ENCODE measurements at regions not wholly inside any gene's neighbourhood (a gene's known extent, or its start where the extent isn't known, plus 50 kb on each side); places are given as distances from the start of the nearest gene placed in this dataset.
A peak's percentile ranks its signal among the peaks of the same experiment; 100 is the strongest.

DNA sequence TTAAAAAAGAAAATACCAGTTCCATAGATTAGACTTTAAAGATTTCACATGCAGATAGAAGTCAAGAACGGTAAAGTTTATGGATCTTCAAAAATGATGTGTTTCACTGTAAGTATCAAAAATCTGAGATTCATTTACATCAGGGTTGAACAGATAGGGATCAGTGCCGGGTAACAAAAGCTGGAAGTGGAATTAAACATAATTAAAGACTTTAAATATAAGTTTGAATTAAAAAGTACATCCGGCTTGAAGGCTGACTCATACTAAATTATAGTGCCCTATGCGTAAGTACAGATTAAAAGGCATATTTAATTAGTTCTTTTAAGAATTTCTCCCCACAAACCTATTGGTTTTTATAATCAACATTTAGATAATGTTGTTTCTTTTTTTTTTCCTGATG, 312.7 kb downstream of the PRL start:
- Histone ChIP-seq H3K36me3 (replicated peaks in 1 of 2; ENCODE audit: control insufficient read depth in 1 of 2, insufficient read depth in 2 of 2, low read length in 1 of 2) (no peaks in the 10 kb centered on the region), H4K20me1 (ENCODE audit: insufficient read depth) (no peaks in the 10 kb centered on the region), H3K79me2 (ENCODE audit: insufficient read depth) (peaks cover 4% of the 10 kb centered on the region), H3K27ac (ENCODE audit: low read depth in 2 of 2, low read length in 1 of 2) (peak overlapping the region; percentile 65 to 74; a peak in 2 of 4 replicates), H3K9ac (no peak overlapping the region), H3F3A (replicated peaks; ENCODE audit: insufficient read depth) (peaks cover 13% of the 10 kb centered on the region), H3K4me1 (ENCODE audit: control insufficient read depth in 1 of 2, insufficient read depth in 2 of 2, low read depth in 1 of 2, low read length in 1 of 2) (peaks cover 15 to 24% of the 10 kb centered on the region in 2 experiments), H3K4me3 (ENCODE audit: low read depth in 2 of 2, low read length in 1 of 2) (no peak overlapping the region), H3K27me3 (ENCODE audit: insufficient read depth) (no peaks in the 10 kb centered on the region), H3K4me2 (peak overlapping the region; percentile 30; the same call in 1 of the 2 replicates), H3K9me3 (no peaks in the 10 kb centered on the region), H3K9me2 (no peaks in the 10 kb centered on the region), H2AFZ (ENCODE audit: low read depth) (no peak overlapping the region)
- ChIA-PET POLR2A (no interaction called here), CTCF (interaction anchor here (1.3 kb wide), 1 partner anchor 10 kb away, joined by 3 read pairs; no protein-coding TSS in a partner anchor)
- DNase-seq, result no peak
- TF ChIP-seq, protein P1, sequence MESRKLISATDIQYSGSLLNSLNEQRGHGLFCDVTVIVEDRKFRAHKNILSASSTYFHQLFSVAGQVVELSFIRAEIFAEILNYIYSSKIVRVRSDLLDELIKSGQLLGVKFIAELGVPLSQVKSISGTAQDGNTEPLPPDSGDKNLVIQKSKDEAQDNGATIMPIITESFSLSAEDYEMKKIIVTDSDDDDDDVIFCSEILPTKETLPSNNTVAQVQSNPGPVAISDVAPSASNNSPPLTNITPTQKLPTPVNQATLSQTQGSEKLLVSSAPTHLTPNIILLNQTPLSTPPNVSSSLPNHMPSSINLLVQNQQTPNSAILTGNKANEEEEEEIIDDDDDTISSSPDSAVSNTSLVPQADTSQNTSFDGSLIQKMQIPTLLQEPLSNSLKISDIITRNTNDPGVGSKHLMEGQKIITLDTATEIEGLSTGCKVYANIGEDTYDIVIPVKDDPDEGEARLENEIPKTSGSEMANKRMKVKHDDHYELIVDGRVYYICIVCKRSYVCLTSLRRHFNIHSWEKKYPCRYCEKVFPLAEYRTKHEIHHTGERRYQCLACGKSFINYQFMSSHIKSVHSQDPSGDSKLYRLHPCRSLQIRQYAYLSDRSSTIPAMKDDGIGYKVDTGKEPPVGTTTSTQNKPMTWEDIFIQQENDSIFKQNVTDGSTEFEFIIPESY (IDR thresholded peaks at IDR 0.05; ENCODE audit: borderline replicate concordance, low read depth), result no peak
- 19% methylated on average over 4 of the region's 4 CpGs for WGBS (ENCODE audit: low lambda C conversion rate)

DNA sequence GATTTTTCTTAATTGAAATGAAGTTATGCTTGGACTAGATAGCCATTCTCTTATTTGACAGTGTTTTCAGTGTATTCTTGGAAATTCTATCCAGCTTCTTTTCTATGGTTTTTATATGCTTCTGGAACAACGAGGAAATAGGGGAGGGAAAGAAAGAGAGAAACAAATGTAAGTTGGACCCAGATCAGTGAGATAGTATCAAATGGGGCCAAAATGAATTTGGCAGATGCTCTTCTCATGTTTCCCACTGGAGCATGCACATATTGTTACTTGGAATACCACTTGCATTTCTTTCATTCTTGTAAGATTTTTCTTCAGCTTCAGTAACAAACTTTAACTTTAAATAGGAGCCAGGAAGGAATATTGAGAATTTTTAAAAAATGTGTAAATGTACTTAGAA, 312.3 kb downstream of the PRL start:
- Histone ChIP-seq H3K27me3 (ENCODE audit: insufficient read depth) (no peaks in the 10 kb centered on the region), H2AFZ (ENCODE audit: low read depth) (no peak overlapping the region), H3K4me3 (ENCODE audit: low read depth in 2 of 2, low read length in 1 of 2) (no peak overlapping the region), H3K4me2 (peak overlapping the region; percentile 30; the same call in 1 of the 2 replicates), H3K36me3 (replicated peaks in 1 of 2; ENCODE audit: control insufficient read depth in 1 of 2, insufficient read depth in 2 of 2, low read length in 1 of 2) (no peaks in the 10 kb centered on the region), H3K4me1 (ENCODE audit: control insufficient read depth in 1 of 2, insufficient read depth in 2 of 2, low read depth in 1 of 2, low read length in 1 of 2) (peaks cover 15 to 24% of the 10 kb centered on the region in 2 experiments), H3K9me3 (no peaks in the 10 kb centered on the region), H4K20me1 (ENCODE audit: insufficient read depth) (no peaks in the 10 kb centered on the region), H3K9me2 (no peaks in the 10 kb centered on the region), H3K27ac (ENCODE audit: low read depth in 2 of 2, low read length in 1 of 2) (peak overlapping the region; percentile 65 to 74; a peak in 2 of 4 replicates), H3F3A (replicated peaks; ENCODE audit: insufficient read depth) (peaks cover 13% of the 10 kb centered on the region), H3K9ac (no peak overlapping the region), H3K79me2 (ENCODE audit: insufficient read depth) (peaks cover 4% of the 10 kb centered on the region)
- CTCF ChIA-PET, result interaction anchor here (1.3 kb wide), 1 partner anchor 9 kb away, joined by 3 read pairs; no protein-coding TSS in a partner anchor
- WGBS (ENCODE audit: low lambda C conversion rate), result 3% methylated on average over 1 of the region's 1 CpG
- TF ChIP-seq GATA2 (CRISPR knock-in tag; IDR thresholded peaks at IDR 0.05) (0 out of 2 replicates have a peak, but pooled peaks have one; percentile 7), RAD21 (IDR thresholded peaks at IDR 0.05; ENCODE audit: low read length) (0 out of 2 replicates have a peak, but pooled peaks have one; percentile 5), MEF2A (IDR thresholded peaks at IDR 0.05; ENCODE audit: borderline replicate concordance, low read depth) (no peak), RCOR1 (IDR thresholded peaks at IDR 0.05; ENCODE audit: low read length) (0 out of 2 replicates have a peak, but pooled peaks have one; percentile 20), ELF1 (IDR thresholded peaks at IDR 0.05) (no peak), EZH2phosphoT487 (IDR thresholded peaks at IDR 0.05; ENCODE audit: borderline replicate concordance, low read depth) (no peak), FOXJ3 (CRISPR knock-in tag; IDR thresholded peaks at IDR 0.05) (no peak), GABPA (IDR thresholded peaks at IDR 0.05; ENCODE audit: low read depth) (no peak), TEAD4 (IDR thresholded peaks at IDR 0.05; ENCODE audit: borderline replicate concordance, insufficient read depth) (no peak), TCF12 (IDR thresholded peaks at IDR 0.05) (peak; percentile 59), EP300 (IDR thresholded peaks at IDR 0.05; ENCODE audit: borderline replicate concordance in 1 of 2, low read depth in 1 of 2, low read length in 1 of 2) (peak; percentile 32 to 51; a peak in 3 of 4 replicates), NFIC (IDR thresholded peaks at IDR 0.05; ENCODE audit: borderline replicate concordance) (peak; percentile 52), SIN3A (IDR thresholded peaks at IDR 0.05; ENCODE audit: borderline replicate concordance, low read depth, low read length) (no peak)
- TF ChIP-seq, protein P2, sequence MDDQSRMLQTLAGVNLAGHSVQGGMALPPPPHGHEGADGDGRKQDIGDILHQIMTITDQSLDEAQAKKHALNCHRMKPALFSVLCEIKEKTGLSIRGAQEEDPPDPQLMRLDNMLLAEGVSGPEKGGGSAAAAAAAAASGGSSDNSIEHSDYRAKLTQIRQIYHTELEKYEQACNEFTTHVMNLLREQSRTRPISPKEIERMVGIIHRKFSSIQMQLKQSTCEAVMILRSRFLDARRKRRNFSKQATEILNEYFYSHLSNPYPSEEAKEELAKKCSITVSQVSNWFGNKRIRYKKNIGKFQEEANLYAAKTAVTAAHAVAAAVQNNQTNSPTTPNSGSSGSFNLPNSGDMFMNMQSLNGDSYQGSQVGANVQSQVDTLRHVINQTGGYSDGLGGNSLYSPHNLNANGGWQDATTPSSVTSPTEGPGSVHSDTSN (IDR thresholded peaks at IDR 0.05), result peak; percentile 68
- TF ChIP-seq, protein P1 (IDR thresholded peaks at IDR 0.05; ENCODE audit: borderline replicate concordance, low read depth), result no peak
- TF ChIP-seq, protein P3, sequence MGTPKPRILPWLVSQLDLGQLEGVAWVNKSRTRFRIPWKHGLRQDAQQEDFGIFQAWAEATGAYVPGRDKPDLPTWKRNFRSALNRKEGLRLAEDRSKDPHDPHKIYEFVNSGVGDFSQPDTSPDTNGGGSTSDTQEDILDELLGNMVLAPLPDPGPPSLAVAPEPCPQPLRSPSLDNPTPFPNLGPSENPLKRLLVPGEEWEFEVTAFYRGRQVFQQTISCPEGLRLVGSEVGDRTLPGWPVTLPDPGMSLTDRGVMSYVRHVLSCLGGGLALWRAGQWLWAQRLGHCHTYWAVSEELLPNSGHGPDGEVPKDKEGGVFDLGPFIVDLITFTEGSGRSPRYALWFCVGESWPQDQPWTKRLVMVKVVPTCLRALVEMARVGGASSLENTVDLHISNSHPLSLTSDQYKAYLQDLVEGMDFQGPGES (IDR thresholded peaks at IDR 0.05; ENCODE audit: low read depth, low read length), result no peak
- TF ChIP-seq, protein P4, sequence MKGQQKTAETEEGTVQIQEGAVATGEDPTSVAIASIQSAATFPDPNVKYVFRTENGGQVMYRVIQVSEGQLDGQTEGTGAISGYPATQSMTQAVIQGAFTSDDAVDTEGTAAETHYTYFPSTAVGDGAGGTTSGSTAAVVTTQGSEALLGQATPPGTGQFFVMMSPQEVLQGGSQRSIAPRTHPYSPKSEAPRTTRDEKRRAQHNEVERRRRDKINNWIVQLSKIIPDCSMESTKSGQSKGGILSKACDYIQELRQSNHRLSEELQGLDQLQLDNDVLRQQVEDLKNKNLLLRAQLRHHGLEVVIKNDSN (IDR thresholded peaks at IDR 0.05; ENCODE audit: borderline replicate concordance, low read depth), result no peak
- TF ChIP-seq, protein P5, sequence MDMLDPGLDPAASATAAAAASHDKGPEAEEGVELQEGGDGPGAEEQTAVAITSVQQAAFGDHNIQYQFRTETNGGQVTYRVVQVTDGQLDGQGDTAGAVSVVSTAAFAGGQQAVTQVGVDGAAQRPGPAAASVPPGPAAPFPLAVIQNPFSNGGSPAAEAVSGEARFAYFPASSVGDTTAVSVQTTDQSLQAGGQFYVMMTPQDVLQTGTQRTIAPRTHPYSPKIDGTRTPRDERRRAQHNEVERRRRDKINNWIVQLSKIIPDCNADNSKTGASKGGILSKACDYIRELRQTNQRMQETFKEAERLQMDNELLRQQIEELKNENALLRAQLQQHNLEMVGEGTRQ (IDR thresholded peaks at IDR 0.05; ENCODE audit: borderline replicate concordance, low read depth, low read length), result no peak
- POLR2A ChIA-PET, result no interaction called here
- DNase-seq, result peak; percentile 16
